Activated naive CD4-positive, alpha-beta T cell (primary cell): ENCODE measurements at regions not wholly inside any gene's neighbourhood (a gene's known extent, or its start where the extent isn't known, plus 50 kb on each side); places are given as distances from the start of the nearest gene placed in this dataset.

Experiments used
- DNase-seq, 4 experiments: peaks; one replicate each; lab custom pipeline; 2025; lab: John Stamatoyannopoulos, UW

- no peak for DNase-seq
Observed at GRCh38 chr22:49236541-49237075, 591.1 kb downstream of the BRD1 start.

GRCh38 chr22:49235463-49236300, 592.0 kb downstream of the BRD1 start:
- no peak for DNase-seq

- no peak for DNase-seq
Observed at GRCh38 chr22:49234459-49234858, 593.2 kb downstream of the BRD1 start.

- no peak for DNase-seq
Observed at GRCh38 chr22:49233507-49234100, 594.1 kb downstream of the BRD1 start.

GRCh38 chr22:49232319-49233067, 595.2 kb downstream of the BRD1 start:
- no peak for DNase-seq

- DNase-seq = no peak
Observed at GRCh38 chr22:49230194-49230577, 597.5 kb downstream of the BRD1 start.

GRCh38 chr22:49229483-49230193, 598.0 kb downstream of the BRD1 start:
- no peak for DNase-seq

GRCh38 chr22:49228431-49229037, 599.1 kb downstream of the BRD1 start:
- no peak for DNase-seq

- no peak for DNase-seq
Observed at GRCh38 chr22:49227670-49228069, 600.0 kb downstream of the BRD1 start.

GRCh38 chr22:49226096-49226495, 601.6 kb downstream of the BRD1 start:
- DNase-seq = no peak

- no peak for DNase-seq
Observed at GRCh38 chr22:49224243-49224642, 603.4 kb downstream of the BRD1 start.

GRCh38 chr22:49218142-49218541, 609.5 kb downstream of the BRD1 start:
- no peak for DNase-seq

- DNase-seq = no peak
Observed at GRCh38 chr22:49216579-49216978, 611.1 kb downstream of the BRD1 start.

GRCh38 chr22:49215840-49216239, 611.8 kb downstream of the BRD1 start:
- DNase-seq = no peak

GRCh38 chr22:49214976-49215375, 612.7 kb downstream of the BRD1 start:
- DNase-seq = no peak

GRCh38 chr22:49213731-49214352, 613.8 kb downstream of the BRD1 start:
- DNase-seq = no peak

GRCh38 chr22:49212466-49212865, 615.2 kb downstream of the BRD1 start:
- no peak for DNase-seq

GRCh38 chr22:49212002-49212401, 615.7 kb downstream of the BRD1 start:
- no peak for DNase-seq

GRCh38 chr22:49211176-49211575, 616.5 kb downstream of the BRD1 start:
- DNase-seq = no peak

GRCh38 chr22:49210606-49211005, 617.1 kb downstream of the BRD1 start:
- DNase-seq = no peak
